H1 (cell line): ENCODE measurements at regions not wholly inside any gene's neighbourhood (a gene's known extent, or its start where the extent isn't known, plus 50 kb on each side); places are given as distances from the start of the nearest gene placed in this dataset.

Source experiments
- CTCF ChIA-PET: fragments of 300-600 bp; sonication (Branson Sonifier 250); formaldehyde crosslinking; loops from one replicate; lab custom pipeline; 2021; ENCODE audit not compliant: partially characterized antibody; lab: Charles Lee
- POLR2A ChIA-PET: fragments of 300-600 bp; sonication (Branson Sonifier 250); formaldehyde crosslinking; loops from one replicate; lab custom pipeline; 2021; ENCODE audit warnings: inconsistent platforms; ENCODE audit not compliant: partially characterized antibody; lab: Charles Lee
- DNase-seq, 2 experiments: peaks; one replicate each; pipeline versions ENCODE4 v3.0.0 to v3.0.0-alpha.2; 2010 to 2022; ENCODE audit warnings: low spot score in 2 of 2, low read depth in 1 of 2, mixed read lengths in 1 of 2
- FAIRE-seq: peaks from 2 replicates; lab custom pipeline; 2011; peaks lifted over from hg19 to GRCh38; lab: Jason Lieb, UNC
- H2AFZ ChIP-seq: 2 replicates; pipeline ENCODE4 v1.8.1; 2012; ENCODE audit warnings: low read length, inconsistent platforms
- H2AK5ac ChIP-seq: 2 replicates; pipeline ENCODE4 v1.6.1; 2013; ENCODE audit warnings: low read depth, low read length
- H2BK120ac ChIP-seq: replicated peaks from 2 replicates; pipeline ENCODE3; 2013; ENCODE audit warnings: low read depth, low read length, inconsistent platforms
- H2BK12ac ChIP-seq: 2 replicates; pipeline ENCODE4 v1.6.1; 2013; ENCODE audit warnings: low read depth, low read length
- H2BK15ac ChIP-seq: 2 replicates; pipeline ENCODE4 v1.6.1; 2013; ENCODE audit warnings: low read length
- H2BK20ac ChIP-seq: 2 replicates; pipeline ENCODE4 v1.6.1; 2013; ENCODE audit warnings: low read length
- H2BK5ac ChIP-seq: 2 replicates; pipeline ENCODE4 v1.6.1; 2013; ENCODE audit warnings: low read depth, low read length
- H3K14ac ChIP-seq: 2 replicates; pipeline ENCODE4 v1.6.1; 2013; ENCODE audit warnings: inconsistent platforms; ENCODE audit not compliant: insufficient read length
- H3K18ac ChIP-seq: 2 replicates; pipeline ENCODE4 v1.6.1; 2013; ENCODE audit warnings: low read length; ENCODE audit errors: extremely low read depth
- H3K23ac ChIP-seq: 2 replicates; pipeline ENCODE4 v1.6.1; 2013; ENCODE audit warnings: inconsistent platforms; ENCODE audit not compliant: insufficient read length
- H3K23me2 ChIP-seq: 2 replicates; pipeline ENCODE4 v1.6.1; 2013; ENCODE audit warnings: low read depth, low read length
- H3K27ac ChIP-seq: 2 replicates; pipeline ENCODE4 v1.6.1; 2011; ENCODE audit warnings: low read depth, low read length, inconsistent platforms
- H3K27me3 ChIP-seq, 4 experiments: replicated peaks in 1 of 4; 1 replicate in 1 of 4; 2 replicates in 3 of 4; pipeline versions ENCODE4 v1.6.1 to v1.8.1; 2011 to 2013; ENCODE audit warnings: low read length in 3 of 4, mild to moderate bottlenecking in 3 of 4, inconsistent platforms in 2 of 4, mixed read lengths in 2 of 4, moderate library complexity in 1 of 4; ENCODE audit not compliant: control insufficient read depth in 3 of 4, insufficient read depth in 3 of 4; ENCODE audit errors: extremely low read depth in 1 of 4
- H3K36me3 ChIP-seq, 4 experiments: 2 replicates each; pipeline versions ENCODE4 v1.6.1 to v1.8.1; 2011 to 2013; ENCODE audit warnings: mild to moderate bottlenecking in 4 of 4, low read length in 3 of 4, moderate library complexity in 2 of 4, control low read depth in 1 of 4, inconsistent platforms in 1 of 4; ENCODE audit not compliant: insufficient read depth in 4 of 4, control insufficient read depth in 2 of 4
- H3K4ac ChIP-seq: replicated peaks from 2 replicates; pipeline ENCODE3; 2013; ENCODE audit warnings: low read length, low read depth, mixed read lengths, inconsistent platforms; ENCODE audit not compliant: insufficient read length
- H3K4me1 ChIP-seq, 4 experiments: replicated peaks in 1 of 4; 1 replicate in 1 of 4; 2 replicates in 3 of 4; pipeline versions ENCODE4 v1.6.1 to v1.8.1; 2011 to 2013; ENCODE audit warnings: low read length in 3 of 4, inconsistent platforms in 2 of 4, mixed read lengths in 1 of 4; ENCODE audit not compliant: insufficient read depth in 4 of 4, control insufficient read depth in 3 of 4
- H3K4me2 ChIP-seq, 2 experiments: 2 replicates each; pipeline versions ENCODE4 v1.6.1 to v1.8.1; 2011 to 2013; ENCODE audit warnings: low read depth in 2 of 2, low read length in 2 of 2, control low read depth in 1 of 2, inconsistent platforms in 1 of 2, mild to moderate bottlenecking in 1 of 2; ENCODE audit not compliant: insufficient read depth in 1 of 2
- H3K4me3 ChIP-seq, 4 experiments: fragments of 200-600, 300-600 bp in 1 of 4; sonication (generic), shearing (Covaris generic), sonication (Bioruptor Twin) in 1 of 4; 2 replicates each; pipeline versions ENCODE4 v1.5.1 to v1.8.1; 2011 to 2016; ENCODE audit warnings: low read length in 4 of 4, low read depth in 3 of 4, control low read depth in 2 of 4, inconsistent platforms in 2 of 4, mild to moderate bottlenecking in 2 of 4, mixed read lengths in 1 of 4, moderate library complexity in 1 of 4; ENCODE audit not compliant: insufficient read depth in 2 of 4; ENCODE audit errors: extremely low read depth in 1 of 4
- H3K56ac ChIP-seq: replicated peaks from 2 replicates; pipeline ENCODE3; 2013; ENCODE audit warnings: low read depth, mild to moderate bottlenecking, mixed read lengths, low read length, inconsistent platforms; ENCODE audit not compliant: insufficient read length
- H3K79me1 ChIP-seq: 2 replicates; pipeline ENCODE4 v1.6.1; 2013; ENCODE audit warnings: low read depth, low read length, control low read depth
- H3K79me2 ChIP-seq, 2 experiments: 2 replicates each; pipeline versions ENCODE4 v1.6.1 to v1.8.1; 2012 to 2013; ENCODE audit warnings: low read length in 2 of 2, mild to moderate bottlenecking in 2 of 2, inconsistent platforms in 1 of 2; ENCODE audit not compliant: insufficient read depth in 2 of 2, control insufficient read depth in 1 of 2
- H3K9ac ChIP-seq, 4 experiments: replicated peaks in 1 of 4; 1 replicate in 1 of 4; 2 replicates in 3 of 4; pipeline versions ENCODE4 v1.6.1 to v1.8.1; 2011 to 2013; ENCODE audit warnings: low read depth in 3 of 4, low read length in 3 of 4, control low read depth in 2 of 4, mild to moderate bottlenecking in 2 of 4, moderate library complexity in 2 of 4, inconsistent platforms in 1 of 4; ENCODE audit errors: extremely low read depth in 1 of 4
- H3K9me3 ChIP-seq, 2 experiments: 2 replicates each; pipeline versions ENCODE4 v1.6.1 to v1.8.1; 2012 to 2013; ENCODE audit warnings: mild to moderate bottlenecking in 2 of 2, moderate library complexity in 2 of 2, control low read depth in 1 of 2, inconsistent platforms in 1 of 2, low read depth in 1 of 2, low read length in 1 of 2, mixed read lengths in 1 of 2; ENCODE audit not compliant: insufficient read depth in 2 of 2
- H4K20me1 ChIP-seq, 2 experiments: replicated peaks in 1 of 2; 2 replicates each; pipeline versions ENCODE3 to v1.8.1; 2011 to 2013; ENCODE audit warnings: inconsistent platforms in 2 of 2, low read length in 2 of 2, mild to moderate bottlenecking in 1 of 2; ENCODE audit not compliant: insufficient read depth in 2 of 2, control insufficient read depth in 1 of 2
- H4K5ac ChIP-seq: 2 replicates; pipeline ENCODE4 v1.6.1; 2013; ENCODE audit warnings: low read length, low read depth, mixed read lengths, inconsistent platforms; ENCODE audit not compliant: insufficient read length
- H4K8ac ChIP-seq: 2 replicates; pipeline ENCODE4 v1.8.0; 2013; ENCODE audit warnings: mild to moderate bottlenecking, moderate library complexity, low read length, inconsistent platforms; ENCODE audit not compliant: insufficient read depth; ENCODE audit errors: extremely low read depth
- H4K91ac ChIP-seq: replicated peaks from 2 replicates; pipeline ENCODE3; 2013; ENCODE audit warnings: low read length, mixed read lengths, inconsistent platforms; ENCODE audit not compliant: insufficient read length
- ASH2L ChIP-seq: fragments of 200-600, 300-600 bp; sonication (generic); IDR thresholded peaks from one replicate; pipeline ENCODE4 v1.7.1; 2017; ENCODE audit warnings: low read length
- CBX8 ChIP-seq: fragments of 300-800, 300-1000 bp; sonication (generic); IDR thresholded peaks from 2 replicates; pipeline ENCODE4 v1.7.1; 2016; ENCODE audit warnings: low read depth, low read length, borderline replicate concordance
- JUND ChIP-seq: IDR thresholded peaks from 2 replicates; pipeline ENCODE4 v1.6.1; 2011; ENCODE audit warnings: mild to moderate bottlenecking, improper control_type of control experiment, low read length
- USF2 ChIP-seq: IDR thresholded peaks from 2 replicates; pipeline ENCODE4 v1.6.1; 2011; ENCODE audit warnings: low read length, improper control_type of control experiment
- ZNF274 ChIP-seq: IDR thresholded peaks from 2 replicates; pipeline ENCODE4 v1.7.0; 2012; ENCODE audit warnings: low read length, borderline replicate concordance; ENCODE audit errors: extremely low read depth
- WGBS, 2 experiments: shearing (Covaris generic) in 1 of 2; methylation state at CpG; one replicate each; pipeline versions ENCODE4 v1.1.6 to v1.1.7; 2013 to 2015; ENCODE audit warnings: low lambda C conversion rate in 2 of 2, mixed read lengths in 2 of 2, inconsistent platforms in 1 of 2, low coverage in 1 of 2, missing lambda C conversion rate in 1 of 2; ENCODE audit not compliant: insufficient replicate concordance in 2 of 2, insufficient coverage in 1 of 2, insufficient read length in 1 of 2; ENCODE audit errors: extremely low coverage in 1 of 2, missing lambda C conversion rate in 1 of 2; 5-methylcytosine and 5-hydroxymethylcytosine counted together

GRCh38 chr12:5343711-5344110, 88.2 kb upstream of the NTF3 start:
- no peaks in the 10 kb centered on the region for H3K9me3 ChIP-seq
- H3K79me1 ChIP-seq, result no peaks in the 10 kb centered on the region
- no peak overlapping the region for H2BK12ac ChIP-seq
- H2BK120ac ChIP-seq, result no peak overlapping the region
- H3K4me1 ChIP-seq, result no peaks in the 10 kb centered on the region; a peak in 1 of 7 replicates
- H2BK20ac ChIP-seq, result no peak overlapping the region
- ChIA-PET CTCF (interaction anchor here (0.9 to 1.0 kb wide), 2 partner anchors 85 to 144 kb away, joined by 3 to 4 read pairs; no protein-coding TSS in a partner anchor), POLR2A (no interaction called here)
- no peak overlapping the region for H4K5ac ChIP-seq
- WGBS, 2 experiments, result 94% methylated on average over 3 of the region's 3 CpGs; no CpG with 5 or more reads in 1 of the 2 experiments
- H3K23me2 ChIP-seq, result no peaks in the 10 kb centered on the region
- DNase-seq (no peak), FAIRE-seq (no peak)
- H2AFZ ChIP-seq, result no peak overlapping the region
- H2BK15ac ChIP-seq, result no peak overlapping the region
- no peaks in the 10 kb centered on the region for H3K79me2 ChIP-seq
- no peak overlapping the region for H4K91ac ChIP-seq
- H3K36me3 ChIP-seq, result no peaks in the 10 kb centered on the region
- no peaks in the 10 kb centered on the region for H4K20me1 ChIP-seq
- no peak overlapping the region for H2AK5ac ChIP-seq
- no peak for TF ChIP-seq JUND
- no peak for TF ChIP-seq ASH2L
- no peak for TF ChIP-seq ZNF274
- TF ChIP-seq CBX8, result no peak
- no peak for TF ChIP-seq USF2
- H3K9ac ChIP-seq, result no peak overlapping the region
- H3K4me2 ChIP-seq, result no peak overlapping the region
- H3K18ac ChIP-seq, result no peak overlapping the region
- H3K4me3 ChIP-seq, result no peak overlapping the region
- H3K4ac ChIP-seq, result no peak overlapping the region
- H2BK5ac ChIP-seq, result no peak overlapping the region
- H3K23ac ChIP-seq, result no peak overlapping the region
- H3K56ac ChIP-seq, result no peak overlapping the region
- H3K27ac ChIP-seq, result no peak overlapping the region
- H3K14ac ChIP-seq, result no peak overlapping the region
- no peaks in the 10 kb centered on the region for H3K27me3 ChIP-seq
- H4K8ac ChIP-seq, result no peak overlapping the region
